ENCODE measurements at regions not wholly inside any gene's neighbourhood (a gene's known extent, or its start where the extent isn't known, plus 50 kb on each side); places are given as distances from the start of the nearest gene placed in this dataset.

- H3K4me3 ChIP-seq (ENCODE audit: low read depth, low read length), result no peak overlapping the region
- no peak for TF ChIP-seq CTCF (IDR thresholded peaks at IDR 0.05; ENCODE audit: low read depth, low read length)
Observed at GRCh38 chr4:124079174-124079780, 633.3 kb downstream of the ANKRD50 start.

- TF ChIP-seq CTCF (IDR thresholded peaks at IDR 0.05; ENCODE audit: low read depth, low read length), result no peak
- H3K4me3 ChIP-seq (ENCODE audit: low read depth, low read length), result no peak overlapping the region
Observed at GRCh38 chr4:124083711-124084110, 628.8 kb downstream of the ANKRD50 start.

- H3K4me3 ChIP-seq (ENCODE audit: low read depth, low read length), result no peak overlapping the region
- TF ChIP-seq CTCF (IDR thresholded peaks at IDR 0.05; ENCODE audit: low read depth, low read length), result no peak
Observed at GRCh38 chr4:124085561-124086180, 626.9 kb downstream of the ANKRD50 start.

- no peak for TF ChIP-seq CTCF (IDR thresholded peaks at IDR 0.05; ENCODE audit: low read depth, low read length)
Observed at GRCh38 chr4:124090021-124090420, 622.5 kb downstream of the ANKRD50 start.

GRCh38 chr4:124092101-124092500 is 620.4 kb downstream of the ANKRD50 start:
- H3K4me3 ChIP-seq (ENCODE audit: low read depth, low read length), result no peak overlapping the region
- TF ChIP-seq CTCF (IDR thresholded peaks at IDR 0.05; ENCODE audit: low read depth, low read length), result no peak

More at GRCh38 chr4:124090021-124090420, 622.5 kb downstream of the ANKRD50 start:
- no peak overlapping the region for H3K4me3 ChIP-seq (ENCODE audit: low read depth, low read length)

GRCh38 chr4:124092541-124092984 is 620.0 kb downstream of the ANKRD50 start:
- no peak for TF ChIP-seq CTCF (IDR thresholded peaks at IDR 0.05; ENCODE audit: low read depth, low read length)
- H3K4me3 ChIP-seq (ENCODE audit: low read depth, low read length), result no peak overlapping the region

DNA sequence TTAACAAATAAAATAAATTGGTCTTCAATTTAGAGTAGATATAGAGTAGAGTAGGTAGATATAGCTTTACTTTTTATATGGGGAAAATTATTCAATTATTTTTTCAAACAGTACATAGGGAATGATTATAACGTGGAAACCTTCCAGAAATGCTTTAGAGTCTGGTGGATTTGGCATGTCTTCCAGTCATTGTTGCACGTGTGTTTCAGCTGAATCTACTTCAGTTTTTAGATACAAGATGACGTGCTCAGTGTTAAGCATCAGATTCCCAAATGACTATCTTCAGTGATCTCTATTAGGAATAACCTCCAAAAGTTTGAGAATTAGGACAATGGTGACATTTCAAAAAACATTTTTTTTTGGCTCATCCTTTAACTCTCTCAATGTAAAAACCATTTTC is 616.9 kb downstream of the ANKRD50 start:
- no peak for TF ChIP-seq CTCF (IDR thresholded peaks at IDR 0.05; ENCODE audit: low read depth, low read length)
- no peak overlapping the region for H3K4me3 ChIP-seq (ENCODE audit: low read depth, low read length)
